Smooth muscle cell (in vitro differentiated cells): ENCODE measurements at regions not wholly inside any gene's neighbourhood (a gene's known extent, or its start where the extent isn't known, plus 50 kb on each side); places are given as distances from the start of the nearest gene placed in this dataset.
A peak's percentile ranks its signal among the peaks of the same experiment; 100 is the strongest.

Source experiments
- DNase-seq: peaks from one replicate; lab custom pipeline; 2025; ENCODE audit not compliant: unreplicated experiment; lab: John Stamatoyannopoulos, UW
- H2AFZ ChIP-seq: fragments of 200-600 bp; sonication (generic); 2 replicates; pipeline ENCODE4 v1.6.0; 2016; ENCODE audit warnings: antibody characterized with exemption, low read depth, mild to moderate bottlenecking
- H3F3A ChIP-seq: fragments of 200-600 bp; sonication (generic); 2 replicates; pipeline ENCODE4 v1.6.0; 2017; ENCODE audit warnings: antibody characterized with exemption, low read depth
- H3K27ac ChIP-seq: fragments of 200-600 bp; sonication (generic); 2 replicates; pipeline ENCODE4 v1.5.1; 2016; ENCODE audit warnings: low read depth, mild to moderate bottlenecking
- H3K27me3 ChIP-seq: fragments of 200-600 bp; sonication (generic); 2 replicates; pipeline ENCODE4 v1.6.1; 2016; ENCODE audit warnings: low read depth, mild to moderate bottlenecking
- H3K36me3 ChIP-seq: fragments of 200-600 bp; sonication (generic); 2 replicates; pipeline ENCODE4 v1.5.1; 2016; ENCODE audit warnings: low read depth
- H3K4me1 ChIP-seq: fragments of 200-600 bp; sonication (generic); 2 replicates; pipeline ENCODE4 v1.5.1; 2016; ENCODE audit warnings: low read depth
- H3K4me2 ChIP-seq: fragments of 200-600 bp; sonication (generic); 2 replicates; pipeline ENCODE4 v1.6.0; 2016; ENCODE audit warnings: mild to moderate bottlenecking
- H3K4me3 ChIP-seq: fragments of 200-600 bp; sonication (generic); 2 replicates; pipeline ENCODE4 v1.5.1; 2016; ENCODE audit warnings: mild to moderate bottlenecking
- H3K79me2 ChIP-seq: fragments of 200-600 bp; sonication (generic); 2 replicates; pipeline ENCODE4 v1.6.0; 2016; ENCODE audit warnings: low read depth, mild to moderate bottlenecking
- H3K9ac ChIP-seq: fragments of 200-600 bp; sonication (generic); 2 replicates; pipeline ENCODE4 v1.6.0; 2016; ENCODE audit warnings: low read depth
- H3K9me3 ChIP-seq: fragments of 200-600 bp; sonication (generic); replicated peaks from 2 replicates; pipeline ENCODE4 v1.5.1; 2016; ENCODE audit warnings: low read depth
- H4K20me1 ChIP-seq: fragments of 200-600 bp; sonication (generic); 2 replicates; pipeline ENCODE4 v1.6.0; 2016; ENCODE audit warnings: low read depth
- WGBS: methylation state at CpG from one replicate; pipeline ENCODE4 v1.1.7; 2016; ENCODE audit warnings: low lambda C conversion rate; 5-methylcytosine and 5-hydroxymethylcytosine counted together
- TF ChIP-seq, protein P1 (sequence below): fragments of 200-600 bp; sonication (generic); IDR thresholded peaks from 2 replicates; pipeline ENCODE4 v1.5.1; 2017; ENCODE audit warnings: borderline replicate concordance, mild to moderate bottlenecking, antibody characterized with exemption; ENCODE audit not compliant: insufficient read depth, poor library complexity, severe bottlenecking

DNA sequence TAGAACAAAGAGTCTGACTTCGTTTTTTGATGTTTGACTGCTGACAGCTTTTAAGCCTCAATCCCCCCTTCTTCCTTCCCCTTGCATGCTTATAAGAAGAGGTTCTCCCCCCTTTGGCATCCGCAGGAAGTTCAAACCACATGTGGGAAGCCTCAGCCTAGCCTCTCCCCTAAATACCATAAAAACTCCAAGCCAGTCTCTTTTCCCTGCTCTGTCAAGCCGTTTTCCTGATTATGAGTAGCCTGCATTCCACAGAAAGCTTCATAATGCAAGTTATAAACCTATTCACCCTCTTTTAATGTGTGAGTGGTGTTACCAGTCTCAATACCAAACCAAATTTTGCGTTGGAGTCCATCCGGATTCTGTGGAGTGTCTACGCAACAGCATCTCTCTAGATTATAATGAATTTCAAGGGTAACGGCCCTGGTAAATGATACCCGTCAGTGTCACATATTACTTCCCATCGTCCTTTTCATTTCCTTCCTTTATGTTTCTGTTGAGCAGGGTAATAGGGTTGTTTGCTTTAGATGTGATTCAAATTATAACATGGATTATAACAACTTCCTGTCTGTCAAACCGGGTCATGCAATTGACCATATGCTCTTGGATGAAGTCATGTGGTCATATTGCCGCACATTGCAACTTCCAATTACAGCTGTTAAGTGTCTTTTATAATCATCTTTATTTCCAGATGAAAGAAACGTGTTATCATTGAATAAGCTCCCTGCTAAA is 717.5 kb downstream of the RWDD3 start:
- TF ChIP-seq, protein P1, sequence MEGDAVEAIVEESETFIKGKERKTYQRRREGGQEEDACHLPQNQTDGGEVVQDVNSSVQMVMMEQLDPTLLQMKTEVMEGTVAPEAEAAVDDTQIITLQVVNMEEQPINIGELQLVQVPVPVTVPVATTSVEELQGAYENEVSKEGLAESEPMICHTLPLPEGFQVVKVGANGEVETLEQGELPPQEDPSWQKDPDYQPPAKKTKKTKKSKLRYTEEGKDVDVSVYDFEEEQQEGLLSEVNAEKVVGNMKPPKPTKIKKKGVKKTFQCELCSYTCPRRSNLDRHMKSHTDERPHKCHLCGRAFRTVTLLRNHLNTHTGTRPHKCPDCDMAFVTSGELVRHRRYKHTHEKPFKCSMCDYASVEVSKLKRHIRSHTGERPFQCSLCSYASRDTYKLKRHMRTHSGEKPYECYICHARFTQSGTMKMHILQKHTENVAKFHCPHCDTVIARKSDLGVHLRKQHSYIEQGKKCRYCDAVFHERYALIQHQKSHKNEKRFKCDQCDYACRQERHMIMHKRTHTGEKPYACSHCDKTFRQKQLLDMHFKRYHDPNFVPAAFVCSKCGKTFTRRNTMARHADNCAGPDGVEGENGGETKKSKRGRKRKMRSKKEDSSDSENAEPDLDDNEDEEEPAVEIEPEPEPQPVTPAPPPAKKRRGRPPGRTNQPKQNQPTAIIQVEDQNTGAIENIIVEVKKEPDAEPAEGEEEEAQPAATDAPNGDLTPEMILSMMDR = no peak
- Histone ChIP-seq H3K9me3 (no peaks in the 10 kb centered on the region), H3K9ac (no peak overlapping the region), H3K4me2 (no peak overlapping the region), H3F3A (no peaks in the 10 kb centered on the region), H3K79me2 (no peaks in the 10 kb centered on the region), H4K20me1 (no peaks in the 10 kb centered on the region), H3K36me3 (no peaks in the 10 kb centered on the region), H2AFZ (peak overlapping the region; percentile 70), H3K4me1 (no peaks in the 10 kb centered on the region), H3K27me3 (no peaks in the 10 kb centered on the region), H3K27ac (no peak overlapping the region), H3K4me3 (no peak overlapping the region)
- WGBS = 67% methylated on average over 12 of the region's 12 CpGs
- no peak for DNase-seq

DNA sequence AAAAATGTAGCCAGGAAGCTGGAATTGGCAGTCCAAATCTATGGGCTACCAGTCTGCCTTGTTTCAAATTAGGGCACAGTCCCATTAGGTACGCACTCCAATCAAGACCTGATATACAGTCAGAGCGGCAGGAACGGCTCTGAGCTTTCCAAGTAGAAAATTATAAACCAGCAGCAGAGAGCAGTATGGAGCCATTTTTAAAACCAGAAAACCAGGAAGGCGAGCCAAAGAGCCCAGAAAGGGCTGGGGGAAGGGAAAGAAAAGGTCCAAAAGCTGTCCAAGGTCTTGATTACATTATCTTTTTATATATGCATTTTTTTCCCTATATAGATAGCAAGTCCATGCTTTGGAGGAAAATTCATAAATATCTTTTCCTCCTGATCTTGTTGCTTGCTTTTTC is 719.0 kb downstream of the RWDD3 start:
- Histone ChIP-seq H3K79me2 (no peaks in the 10 kb centered on the region), H3K9me3 (no peaks in the 10 kb centered on the region), H3K36me3 (no peaks in the 10 kb centered on the region), H2AFZ (no peak overlapping the region), H4K20me1 (no peaks in the 10 kb centered on the region), H3K4me3 (no peak overlapping the region), H3F3A (no peaks in the 10 kb centered on the region), H3K9ac (no peak overlapping the region), H3K4me2 (no peak overlapping the region), H3K27ac (no peak overlapping the region), H3K4me1 (no peaks in the 10 kb centered on the region), H3K27me3 (no peaks in the 10 kb centered on the region)
- TF ChIP-seq, protein P1 = peak; percentile 29
- WGBS = 48% methylated on average over 4 of the region's 4 CpGs
- DNase-seq = no peak

DNA sequence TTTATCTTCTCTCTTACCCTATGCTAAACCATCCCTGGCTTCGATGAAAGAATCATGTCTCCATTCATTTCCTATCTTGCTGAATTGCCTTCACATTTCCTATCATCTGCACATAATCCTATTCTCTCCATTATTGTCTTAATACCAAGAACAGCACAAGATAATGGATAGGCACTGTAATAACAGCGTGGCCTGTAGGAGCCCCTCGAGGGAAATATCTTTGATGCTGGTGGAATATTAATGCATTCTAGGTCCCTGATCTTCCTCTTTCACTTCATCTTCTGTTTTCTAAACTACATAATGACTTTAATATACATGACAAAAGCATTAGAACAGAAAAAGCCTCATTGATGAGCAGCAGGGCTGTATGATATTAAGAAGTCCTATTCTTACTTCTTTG is 720.6 kb downstream of the RWDD3 start:
- Histone ChIP-seq H4K20me1 (no peaks in the 10 kb centered on the region), H3K4me2 (no peak overlapping the region), H3K27ac (no peak overlapping the region), H3K9me3 (peaks cover 4% of the 10 kb centered on the region), H2AFZ (no peak overlapping the region), H3K4me1 (no peaks in the 10 kb centered on the region), H3K79me2 (no peaks in the 10 kb centered on the region), H3K36me3 (no peaks in the 10 kb centered on the region), H3K4me3 (no peak overlapping the region), H3K27me3 (no peaks in the 10 kb centered on the region), H3K9ac (no peak overlapping the region), H3F3A (no peaks in the 10 kb centered on the region)
- TF ChIP-seq, protein P1 = no peak
- WGBS = 94% methylated on average over 3 of the region's 3 CpGs
- no peak for DNase-seq

DNA sequence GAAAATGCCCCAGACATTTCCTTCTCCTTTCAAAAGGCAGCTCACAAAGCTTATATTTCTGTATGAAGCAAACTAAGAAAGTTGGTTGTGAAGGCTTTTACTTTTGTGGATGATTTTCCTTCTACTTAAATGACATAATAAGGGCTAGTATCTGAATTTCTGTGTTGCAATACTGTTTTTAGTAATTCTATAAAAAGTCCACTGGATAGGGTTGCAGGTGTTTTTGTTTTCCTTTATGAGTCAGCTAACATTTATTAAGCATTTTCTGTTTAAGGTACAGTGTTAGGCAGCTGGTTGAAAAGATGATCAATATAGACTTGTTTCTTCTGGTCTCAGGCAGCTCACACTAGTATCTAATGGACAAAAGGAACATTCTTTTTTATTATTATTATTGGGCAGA is 722.2 kb downstream of the RWDD3 start:
- no peak overlapping the region for H3K4me3 ChIP-seq
- DNase-seq = no peak
- no peak overlapping the region for H3K9ac ChIP-seq

More for the DNA sequence above, 722.2 kb downstream of the RWDD3 start:
- TF ChIP-seq, protein P1 = no peak
- no peak overlapping the region for H2AFZ ChIP-seq
- no peaks in the 10 kb centered on the region for H4K20me1 ChIP-seq
- no peaks in the 10 kb centered on the region for H3K4me1 ChIP-seq
- peaks cover 4% of the 10 kb centered on the region for H3K9me3 ChIP-seq
- no peak overlapping the region for H3K27ac ChIP-seq
- H3K27me3 ChIP-seq = no peaks in the 10 kb centered on the region
- no peaks in the 10 kb centered on the region for H3K79me2 ChIP-seq
- no peaks in the 10 kb centered on the region for H3F3A ChIP-seq
- no peak overlapping the region for H3K4me2 ChIP-seq
- H3K36me3 ChIP-seq = no peaks in the 10 kb centered on the region
